H9 (cell line): ENCODE measurements at regions not wholly inside any gene's neighbourhood (a gene's known extent, or its start where the extent isn't known, plus 50 kb on each side); places are given as distances from the start of the nearest gene placed in this dataset.

Experiments
- DNase-seq: peaks from one replicate; pipeline ENCODE4 v3.0.0-alpha.2; 2017
- H2AFZ ChIP-seq: one replicate; pipeline ENCODE4 v1.6.1; 2013; ENCODE audit warnings: mild to moderate bottlenecking, low read length, control low read depth, moderate library complexity
- H2AK5ac ChIP-seq: 2 replicates; pipeline ENCODE4 v1.6.1; 2013; ENCODE audit warnings: low read length, control low read depth, mixed read lengths; ENCODE audit not compliant: insufficient read length
- H2BK120ac ChIP-seq: one replicate; pipeline ENCODE4 v1.6.1; 2013; ENCODE audit warnings: low read depth, mild to moderate bottlenecking, low read length, control low read depth, inconsistent platforms; ENCODE audit not compliant: poor library complexity, severe bottlenecking
- H2BK12ac ChIP-seq: 2 replicates; pipeline ENCODE4 v1.6.1; 2013; ENCODE audit warnings: low read length, control low read depth, mixed read lengths, low read depth; ENCODE audit not compliant: insufficient read length
- H2BK15ac ChIP-seq: 2 replicates; pipeline ENCODE4 v1.6.1; 2013; ENCODE audit warnings: low read depth, low read length, control low read depth
- H2BK20ac ChIP-seq: one replicate; pipeline ENCODE4 v1.6.1; 2013; ENCODE audit warnings: low read depth, mild to moderate bottlenecking, low read length, control low read depth, inconsistent platforms; ENCODE audit not compliant: poor library complexity, severe bottlenecking
- H2BK5ac ChIP-seq: 2 replicates; pipeline ENCODE4 v1.6.1; 2013; ENCODE audit warnings: low read length, control low read depth, mixed read lengths; ENCODE audit not compliant: insufficient read length
- H3K14ac ChIP-seq: 2 replicates; pipeline ENCODE4 v1.6.1; 2013; ENCODE audit warnings: low read length, control low read depth; ENCODE audit not compliant: insufficient read depth
- H3K18ac ChIP-seq: 2 replicates; pipeline ENCODE4 v1.6.1; 2013; ENCODE audit warnings: low read depth, mild to moderate bottlenecking, mixed read lengths, low read length, control low read depth; ENCODE audit not compliant: insufficient read length
- H3K23ac ChIP-seq: 2 replicates; pipeline ENCODE4 v1.6.1; 2013; ENCODE audit warnings: low read length, control low read depth, mixed read lengths, low read depth; ENCODE audit not compliant: insufficient read length
- H3K23me2 ChIP-seq: 2 replicates; pipeline ENCODE4 v1.6.1; 2013; ENCODE audit warnings: low read depth, mild to moderate bottlenecking, mixed read lengths, low read length, control low read depth; ENCODE audit not compliant: insufficient read length, poor library complexity, severe bottlenecking
- H3K27ac ChIP-seq: 2 replicates; pipeline ENCODE4 v1.5.1; 2013; ENCODE audit warnings: low read length, control low read depth, mixed read lengths, low read depth; ENCODE audit not compliant: insufficient read length
- H3K27me3 ChIP-seq: 2 replicates; pipeline ENCODE4 v1.6.1; 2013; ENCODE audit warnings: low read length, control low read depth, inconsistent platforms; ENCODE audit not compliant: insufficient read depth
- H3K4ac ChIP-seq: 2 replicates; pipeline ENCODE4 v1.6.1; 2013; ENCODE audit warnings: low read depth, mild to moderate bottlenecking, control low read depth, inconsistent platforms, low read length, moderate library complexity
- H3K4me1 ChIP-seq: 2 replicates; pipeline ENCODE4 v1.6.1; 2013; ENCODE audit warnings: low read length, control low read depth, inconsistent platforms; ENCODE audit not compliant: insufficient read depth
- H3K4me2 ChIP-seq: 2 replicates; pipeline ENCODE4 v1.6.1; 2013; ENCODE audit warnings: low read length, control low read depth, mixed read lengths; ENCODE audit not compliant: insufficient read length, insufficient read depth
- H3K56ac ChIP-seq: 2 replicates; pipeline ENCODE4 v1.6.1; 2013; ENCODE audit warnings: low read depth, mild to moderate bottlenecking, mixed read lengths, low read length, control low read depth; ENCODE audit not compliant: insufficient read length
- H3K79me1 ChIP-seq: 2 replicates; pipeline ENCODE4 v1.6.1; 2013; ENCODE audit warnings: low read depth, mild to moderate bottlenecking, moderate library complexity, low read length, control low read depth, inconsistent platforms; ENCODE audit not compliant: insufficient read depth, poor library complexity, severe bottlenecking
- H3K79me2 ChIP-seq: 2 replicates; pipeline ENCODE4 v1.6.1; 2013; ENCODE audit warnings: low read length, control low read depth, inconsistent platforms; ENCODE audit not compliant: insufficient read depth
- H3K9ac ChIP-seq: 2 replicates; pipeline ENCODE4 v1.6.1; 2013; ENCODE audit warnings: low read length, control low read depth, mixed read lengths; ENCODE audit not compliant: insufficient read length; ENCODE audit errors: extremely low read depth
- H3K9me3 ChIP-seq: one replicate; pipeline ENCODE4 v1.6.1; 2013; ENCODE audit warnings: low read depth, low read length, inconsistent platforms; ENCODE audit not compliant: control insufficient read depth
- H3T11ph ChIP-seq: one replicate; pipeline ENCODE4 v1.6.1; 2013; ENCODE audit warnings: mild to moderate bottlenecking, low read length, control low read depth, inconsistent platforms
- H4K20me1 ChIP-seq: one replicate; pipeline ENCODE4 v1.6.1; 2013; ENCODE audit not compliant: control insufficient read depth, insufficient read length, insufficient read depth
- H4K5ac ChIP-seq: 2 replicates; pipeline ENCODE4 v1.6.1; 2013; ENCODE audit warnings: low read depth, mild to moderate bottlenecking, mixed read lengths, low read length, control low read depth; ENCODE audit not compliant: insufficient read length
- H4K8ac ChIP-seq: replicated peaks from 2 replicates; pipeline ENCODE4 v1.6.1; 2013; ENCODE audit warnings: low read length, control low read depth, mixed read lengths, low read depth; ENCODE audit not compliant: insufficient read length
- H4K91ac ChIP-seq: 2 replicates; pipeline ENCODE4 v1.6.1; 2013; ENCODE audit warnings: low read depth, mild to moderate bottlenecking, moderate library complexity, mixed read lengths, low read length, control low read depth; ENCODE audit not compliant: insufficient read length
- H3K27ac Mint-ChIP-seq, 3 experiments: 2 replicates in 2 of 3; 3 replicates in 1 of 3; pipeline ENCODE4 v1.8.0; 2020 to 2021; ENCODE audit warnings: mixed read lengths in 3 of 3, mild to moderate bottlenecking in 1 of 3, moderate library complexity in 1 of 3
- H3K27me3 Mint-ChIP-seq: 2 replicates; pipeline ENCODE4 v1.8.0; 2021; ENCODE audit warnings: low read depth, mild to moderate bottlenecking, moderate library complexity, mixed read lengths
- H3K36me3 Mint-ChIP-seq, 3 experiments: 2 replicates in 2 of 3; 3 replicates in 1 of 3; pipeline ENCODE4 v1.8.0; 2020 to 2021; ENCODE audit warnings: low read depth in 3 of 3, mixed read lengths in 3 of 3; ENCODE audit not compliant: insufficient read depth in 1 of 3
- H3K4me1 Mint-ChIP-seq, 2 experiments: 2 replicates each; pipeline ENCODE4 v1.8.0; 2020; ENCODE audit warnings: mixed read lengths in 2 of 2
- H3K4me3 Mint-ChIP-seq, 2 experiments: 2 replicates in 1 of 2; 3 replicates in 1 of 2; pipeline ENCODE4 v1.8.0; 2020 to 2021; ENCODE audit warnings: mild to moderate bottlenecking in 2 of 2, mixed read lengths in 2 of 2, moderate library complexity in 1 of 2
- H3K9me3 Mint-ChIP-seq, 2 experiments: 2 replicates in 1 of 2; 3 replicates in 1 of 2; pipeline ENCODE4 v1.8.0; 2020; ENCODE audit warnings: mild to moderate bottlenecking in 2 of 2, mixed read lengths in 2 of 2, moderate library complexity in 1 of 2
- WGBS: extraction: QIAGEN DNeasy Blood & Tissue Kit; methylation state at CpG from one replicate; pipeline ENCODE4 v1.1.7; 2013; ENCODE audit warnings: missing lambda C conversion rate, low lambda C conversion rate, mixed read lengths; ENCODE audit not compliant: insufficient read length; ENCODE audit errors: extremely low coverage; 5-methylcytosine and 5-hydroxymethylcytosine counted together
- TF ChIP-seq, protein P1 (sequence below): fragments of 200-600 bp; sonication (generic); conservative IDR thresholded peaks from 3 replicates; pipeline ENCODE4 v1.8.0; 2021; ENCODE audit warnings: antibody characterized with exemption, mild to moderate bottlenecking

DNA sequence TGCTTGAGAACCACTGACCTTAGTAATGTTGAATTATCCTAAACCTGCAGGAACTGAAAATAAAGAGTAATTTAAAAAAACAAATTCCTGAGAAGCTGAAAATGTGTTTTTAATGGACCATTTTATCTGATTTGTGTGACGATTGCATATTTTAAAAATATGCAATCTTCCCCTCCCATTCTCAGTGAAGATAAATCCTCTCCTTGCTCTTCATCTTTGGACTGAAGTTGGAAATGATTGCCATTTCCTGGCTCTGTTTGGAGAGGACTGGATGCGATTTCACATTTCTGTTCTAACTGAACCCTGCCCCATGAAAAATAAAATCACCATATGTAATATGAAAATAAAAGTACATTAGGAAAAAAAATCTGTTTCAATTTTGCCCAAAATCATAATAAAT lies 216.3 kb downstream of the SLC6A15 start:
- no peak overlapping the region for H2BK20ac ChIP-seq
- peak overlapping the region in 1 of 3 experiments; percentile 71; a peak in 2 of 7 replicates for H3K27ac Mint-ChIP-seq

More for the DNA sequence above, 216.3 kb downstream of the SLC6A15 start:
- H3K36me3 Mint-ChIP-seq, result peaks cover 0 to 2% (median 0%) of the 10 kb centered on the region in 3 experiments; a peak in 2 of 7 replicates
- peaks cover 27 to 47% of the 10 kb centered on the region in 2 experiments for H3K4me1 Mint-ChIP-seq
- Histone ChIP-seq H3K27me3 (no peaks in the 10 kb centered on the region), H4K91ac (no peak overlapping the region), H3K9me3 (no peaks in the 10 kb centered on the region), H2BK5ac (no peak overlapping the region), H4K20me1 (no peaks in the 10 kb centered on the region), H2BK15ac (no peak overlapping the region), H2BK120ac (no peak overlapping the region), H4K8ac (no peak overlapping the region), H3T11ph (no peak overlapping the region), H3K18ac (no peak overlapping the region), H2AK5ac (no peak overlapping the region), H3K14ac (no peak overlapping the region), H3K9ac (no peak overlapping the region), H3K4ac (no peak overlapping the region), H3K56ac (no peak overlapping the region), H3K4me2 (no peak overlapping the region), H3K4me1 (peaks cover 6% of the 10 kb centered on the region; the same call in 1 of the 2 replicates), H2BK12ac (no peak overlapping the region), H2AFZ (no peak overlapping the region), H3K27ac (no peak overlapping the region), H4K5ac (no peak overlapping the region), H3K79me2 (no peaks in the 10 kb centered on the region), H3K23me2 (no peaks in the 10 kb centered on the region), H3K23ac (no peak overlapping the region), H3K79me1 (no peaks in the 10 kb centered on the region)
- H3K27me3 Mint-ChIP-seq, result no peaks in the 10 kb centered on the region
- TF ChIP-seq, protein P1, sequence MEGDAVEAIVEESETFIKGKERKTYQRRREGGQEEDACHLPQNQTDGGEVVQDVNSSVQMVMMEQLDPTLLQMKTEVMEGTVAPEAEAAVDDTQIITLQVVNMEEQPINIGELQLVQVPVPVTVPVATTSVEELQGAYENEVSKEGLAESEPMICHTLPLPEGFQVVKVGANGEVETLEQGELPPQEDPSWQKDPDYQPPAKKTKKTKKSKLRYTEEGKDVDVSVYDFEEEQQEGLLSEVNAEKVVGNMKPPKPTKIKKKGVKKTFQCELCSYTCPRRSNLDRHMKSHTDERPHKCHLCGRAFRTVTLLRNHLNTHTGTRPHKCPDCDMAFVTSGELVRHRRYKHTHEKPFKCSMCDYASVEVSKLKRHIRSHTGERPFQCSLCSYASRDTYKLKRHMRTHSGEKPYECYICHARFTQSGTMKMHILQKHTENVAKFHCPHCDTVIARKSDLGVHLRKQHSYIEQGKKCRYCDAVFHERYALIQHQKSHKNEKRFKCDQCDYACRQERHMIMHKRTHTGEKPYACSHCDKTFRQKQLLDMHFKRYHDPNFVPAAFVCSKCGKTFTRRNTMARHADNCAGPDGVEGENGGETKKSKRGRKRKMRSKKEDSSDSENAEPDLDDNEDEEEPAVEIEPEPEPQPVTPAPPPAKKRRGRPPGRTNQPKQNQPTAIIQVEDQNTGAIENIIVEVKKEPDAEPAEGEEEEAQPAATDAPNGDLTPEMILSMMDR, result no peak
- no peaks in the 10 kb centered on the region for H3K9me3 Mint-ChIP-seq
- WGBS, result no CpG with 5 or more reads among the region's 2 CpGs
- DNase-seq, result no peak
- no peak overlapping the region for H3K4me3 Mint-ChIP-seq
